ENCODE measurements at regions not wholly inside any gene's neighbourhood (a gene's known extent, or its start where the extent isn't known, plus 50 kb on each side); places are given as distances from the start of the nearest gene placed in this dataset.

GRCh38 chr1:56438901-56439551, 140.3 kb downstream of the PLPP3 start:
- H3K27ac Mint-ChIP-seq, result no peak overlapping the region

More at GRCh38 chr1:56438901-56439551, 140.3 kb downstream of the PLPP3 start:
- Histone ChIP-seq H3K23me2 (ENCODE audit: insufficient read length, low read depth, low read length, poor library complexity, severe bottlenecking) (peaks cover 3% of the 10 kb centered on the region), H2BK20ac (ENCODE audit: low read depth, low read length, poor library complexity, severe bottlenecking) (no peak overlapping the region), H2BK15ac (ENCODE audit: low read depth, low read length) (no peak overlapping the region), H4K20me1 (ENCODE audit: control insufficient read depth, insufficient read depth, insufficient read length) (no peaks in the 10 kb centered on the region), H2BK12ac (ENCODE audit: insufficient read length, low read depth, low read length) (no peak overlapping the region), H3K18ac (ENCODE audit: insufficient read length, low read depth, low read length) (no peak overlapping the region), H3K56ac (ENCODE audit: insufficient read length, low read depth, low read length) (no peak overlapping the region), H3T11ph (ENCODE audit: low read length) (no peak overlapping the region), H3K9me3 (ENCODE audit: control insufficient read depth, low read depth, low read length) (no peaks in the 10 kb centered on the region), H2BK5ac (ENCODE audit: insufficient read length, low read length) (no peak overlapping the region), H4K8ac (replicated peaks; ENCODE audit: insufficient read length, low read depth, low read length) (no peak overlapping the region), H3K4ac (ENCODE audit: low read depth, low read length) (no peak overlapping the region), H3K4me1 (ENCODE audit: insufficient read depth, low read length) (peaks cover 15% of the 10 kb centered on the region; the same call in 1 of the 2 replicates), H3K27me3 (ENCODE audit: insufficient read depth, low read length) (peaks cover 9% of the 10 kb centered on the region; the same call in 1 of the 2 replicates), H2AK5ac (ENCODE audit: insufficient read length, low read length) (no peak overlapping the region), H2AFZ (ENCODE audit: low read length) (no peak overlapping the region), H3K27ac (ENCODE audit: insufficient read length, low read depth, low read length) (no peak overlapping the region), H3K23ac (ENCODE audit: insufficient read length, low read depth, low read length) (no peak overlapping the region), H4K5ac (ENCODE audit: insufficient read length, low read depth, low read length) (no peak overlapping the region), H2BK120ac (ENCODE audit: low read depth, low read length, poor library complexity, severe bottlenecking) (no peak overlapping the region), H3K14ac (ENCODE audit: insufficient read depth, low read length) (no peak overlapping the region), H4K91ac (ENCODE audit: insufficient read length, low read depth, low read length) (no peak overlapping the region), H3K9ac (ENCODE audit: extremely low read depth, insufficient read length, low read length) (no peak overlapping the region), H3K79me2 (ENCODE audit: insufficient read depth, low read length) (no peaks in the 10 kb centered on the region), H3K79me1 (ENCODE audit: insufficient read depth, low read depth, low read length, poor library complexity, severe bottlenecking) (no peaks in the 10 kb centered on the region), H3K4me2 (ENCODE audit: insufficient read depth, insufficient read length, low read length) (no peak overlapping the region)
- peaks cover 60% of the 10 kb centered on the region for H3K27me3 Mint-ChIP-seq (ENCODE audit: low read depth)
- DNase-seq, result no peak
- H3K4me3 Mint-ChIP-seq, result no peak overlapping the region
- H3K4me1 Mint-ChIP-seq, result peaks cover 51 to 52% of the 10 kb centered on the region in 2 experiments
- H3K9me3 Mint-ChIP-seq, result no peaks in the 10 kb centered on the region; a peak in 1 of 5 replicates
- TF ChIP-seq, protein P1, sequence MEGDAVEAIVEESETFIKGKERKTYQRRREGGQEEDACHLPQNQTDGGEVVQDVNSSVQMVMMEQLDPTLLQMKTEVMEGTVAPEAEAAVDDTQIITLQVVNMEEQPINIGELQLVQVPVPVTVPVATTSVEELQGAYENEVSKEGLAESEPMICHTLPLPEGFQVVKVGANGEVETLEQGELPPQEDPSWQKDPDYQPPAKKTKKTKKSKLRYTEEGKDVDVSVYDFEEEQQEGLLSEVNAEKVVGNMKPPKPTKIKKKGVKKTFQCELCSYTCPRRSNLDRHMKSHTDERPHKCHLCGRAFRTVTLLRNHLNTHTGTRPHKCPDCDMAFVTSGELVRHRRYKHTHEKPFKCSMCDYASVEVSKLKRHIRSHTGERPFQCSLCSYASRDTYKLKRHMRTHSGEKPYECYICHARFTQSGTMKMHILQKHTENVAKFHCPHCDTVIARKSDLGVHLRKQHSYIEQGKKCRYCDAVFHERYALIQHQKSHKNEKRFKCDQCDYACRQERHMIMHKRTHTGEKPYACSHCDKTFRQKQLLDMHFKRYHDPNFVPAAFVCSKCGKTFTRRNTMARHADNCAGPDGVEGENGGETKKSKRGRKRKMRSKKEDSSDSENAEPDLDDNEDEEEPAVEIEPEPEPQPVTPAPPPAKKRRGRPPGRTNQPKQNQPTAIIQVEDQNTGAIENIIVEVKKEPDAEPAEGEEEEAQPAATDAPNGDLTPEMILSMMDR (conservative IDR thresholded peaks at IDR 0.05), result no peak
- no CpG with 5 or more reads among the region's 4 CpGs for WGBS (ENCODE audit: extremely low coverage, insufficient read length, low lambda C conversion rate)
- H3K36me3 Mint-ChIP-seq (ENCODE audit: insufficient read depth in 1 of 3, low read depth in 3 of 3), result no peaks in the 10 kb centered on the region; a peak in 1 of 7 replicates

Data from H9 (cell line).